ENCODE measurements at regions not wholly inside any gene's neighbourhood (a gene's known extent, or its start where the extent isn't known, plus 50 kb on each side); places are given as distances from the start of the nearest gene placed in this dataset.
A peak's percentile ranks its signal among the peaks of the same experiment; 100 is the strongest.

DNA sequence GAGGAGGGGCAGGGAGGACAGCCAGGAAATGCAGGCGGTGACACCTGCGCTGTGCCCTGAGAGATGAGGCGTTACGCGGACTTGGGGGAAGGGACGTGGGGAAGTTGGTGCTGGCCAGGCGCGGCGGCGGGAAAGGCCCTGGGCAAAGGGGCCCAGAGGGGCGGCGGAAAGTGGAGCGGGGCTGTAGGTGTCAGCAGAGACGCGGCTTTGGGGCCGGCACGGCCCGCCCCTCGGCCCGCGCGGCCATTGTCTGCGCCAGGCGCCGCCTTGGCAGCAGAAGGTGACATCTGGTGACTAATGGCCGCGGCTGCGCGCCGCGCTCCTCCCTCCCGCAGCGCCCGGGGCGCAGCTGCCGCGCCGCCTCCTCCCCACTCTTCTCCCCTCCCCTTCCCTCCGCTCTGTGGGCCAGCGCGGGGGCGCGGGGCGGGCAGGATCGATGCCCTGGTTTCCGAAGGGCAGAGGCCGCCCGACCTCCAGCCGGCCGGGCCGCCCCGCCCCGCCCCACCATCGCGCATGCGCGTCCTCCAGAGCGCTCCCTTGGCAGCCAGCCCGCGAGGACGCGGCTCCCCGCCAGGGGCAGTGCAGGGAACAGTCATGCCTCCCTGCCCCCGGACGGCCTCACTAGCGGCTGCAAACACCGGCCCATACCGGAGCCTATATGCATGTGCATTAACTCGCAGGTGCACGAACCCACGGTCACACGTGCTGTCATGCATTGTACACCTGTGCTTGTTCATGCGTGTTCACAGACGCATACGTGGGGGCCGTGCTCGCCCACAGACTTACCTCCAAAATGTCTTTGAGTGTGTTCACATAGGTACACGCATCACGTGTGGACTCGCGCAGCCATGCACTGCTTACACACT lies 269.6 kb downstream of the RPS24 start:
- H3K36me3 ChIP-seq: no peaks in the 10 kb centered on the region
- TF ChIP-seq, protein P1, sequence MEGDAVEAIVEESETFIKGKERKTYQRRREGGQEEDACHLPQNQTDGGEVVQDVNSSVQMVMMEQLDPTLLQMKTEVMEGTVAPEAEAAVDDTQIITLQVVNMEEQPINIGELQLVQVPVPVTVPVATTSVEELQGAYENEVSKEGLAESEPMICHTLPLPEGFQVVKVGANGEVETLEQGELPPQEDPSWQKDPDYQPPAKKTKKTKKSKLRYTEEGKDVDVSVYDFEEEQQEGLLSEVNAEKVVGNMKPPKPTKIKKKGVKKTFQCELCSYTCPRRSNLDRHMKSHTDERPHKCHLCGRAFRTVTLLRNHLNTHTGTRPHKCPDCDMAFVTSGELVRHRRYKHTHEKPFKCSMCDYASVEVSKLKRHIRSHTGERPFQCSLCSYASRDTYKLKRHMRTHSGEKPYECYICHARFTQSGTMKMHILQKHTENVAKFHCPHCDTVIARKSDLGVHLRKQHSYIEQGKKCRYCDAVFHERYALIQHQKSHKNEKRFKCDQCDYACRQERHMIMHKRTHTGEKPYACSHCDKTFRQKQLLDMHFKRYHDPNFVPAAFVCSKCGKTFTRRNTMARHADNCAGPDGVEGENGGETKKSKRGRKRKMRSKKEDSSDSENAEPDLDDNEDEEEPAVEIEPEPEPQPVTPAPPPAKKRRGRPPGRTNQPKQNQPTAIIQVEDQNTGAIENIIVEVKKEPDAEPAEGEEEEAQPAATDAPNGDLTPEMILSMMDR (IDR thresholded peaks at IDR 0.05): peak; percentile 66
- DNase-seq (ENCODE audit: low spot score): peak; percentile 73
- peak overlapping the region; percentile 78 for H3K4me3 ChIP-seq
- no peaks in the 10 kb centered on the region for H3K27me3 ChIP-seq (replicated peaks; ENCODE audit: insufficient read depth)
- peak; percentile 80 for ATAC-seq (ENCODE audit: insufficient number of reproducible peaks, low FRiP score, low read depth)
- peaks cover 6 to 24% of the 10 kb centered on the region in 2 donors for H3K4me1 ChIP-seq (ENCODE audit: control insufficient read depth in 1 of 2, low read depth in 2 of 2)
- H3K27ac ChIP-seq: peak overlapping the region; percentile 57 to 73
- no peaks in the 10 kb centered on the region for H3K9me3 ChIP-seq

DNA sequence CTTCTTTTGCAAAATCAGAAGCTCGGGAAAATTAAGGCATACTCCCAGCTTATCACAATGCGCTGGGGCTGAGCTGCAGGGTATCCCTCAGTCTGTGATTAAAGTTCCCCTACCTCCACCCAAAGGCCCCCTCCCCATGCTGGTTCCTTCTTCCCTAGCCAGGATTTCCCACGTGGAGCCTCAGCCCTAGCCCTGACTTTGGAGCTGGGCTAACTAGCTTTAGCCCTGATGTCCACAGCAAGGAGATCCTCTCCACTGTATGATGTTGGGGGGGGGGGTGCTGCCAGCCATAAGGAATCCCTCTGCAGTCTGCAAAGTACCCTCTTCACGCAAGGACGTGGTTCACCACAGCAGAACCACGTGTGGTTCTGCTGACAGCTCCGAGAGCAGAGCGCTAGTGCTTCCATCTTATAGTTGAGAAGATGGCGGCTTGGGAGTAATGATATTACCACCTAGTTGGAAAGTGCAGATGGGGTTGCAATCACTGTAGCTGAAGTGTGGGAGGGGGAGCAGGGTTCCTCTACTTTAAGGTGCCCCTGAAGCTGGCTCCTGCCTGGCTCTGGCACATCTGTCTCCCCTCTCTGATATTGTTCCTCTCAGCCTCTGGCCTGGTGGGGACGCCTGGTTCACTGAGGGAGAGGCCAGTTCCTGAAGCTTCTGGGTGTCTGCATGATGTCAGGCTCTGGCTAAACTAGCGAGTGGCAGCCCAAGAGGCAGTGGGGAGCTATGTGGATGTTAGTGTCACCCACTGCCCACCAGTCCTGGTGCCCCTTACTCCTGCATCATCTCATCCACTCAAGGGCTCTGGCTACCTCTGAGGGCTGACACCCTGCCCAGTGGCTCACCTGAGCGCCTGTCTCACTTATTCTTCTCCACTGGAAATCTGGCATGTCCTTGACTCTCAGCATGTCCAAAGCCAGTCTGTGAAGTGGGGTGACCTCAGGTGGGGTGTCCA lies 270.7 kb downstream of the RPS24 start:
- no peak for ATAC-seq (ENCODE audit: insufficient number of reproducible peaks, low FRiP score, low read depth)
- Histone ChIP-seq H3K36me3 (no peaks in the 10 kb centered on the region), H3K27me3 (replicated peaks; ENCODE audit: insufficient read depth) (no peaks in the 10 kb centered on the region), H3K4me1 (ENCODE audit: control insufficient read depth in 1 of 2, low read depth in 2 of 2) (peaks cover 6 to 23% of the 10 kb centered on the region in 2 donors), H3K4me3 (no peak overlapping the region), H3K27ac (no peak overlapping the region), H3K9me3 (no peaks in the 10 kb centered on the region)
- no peak for DNase-seq (ENCODE audit: low spot score)
- TF ChIP-seq, protein P1 (IDR thresholded peaks at IDR 0.05): no peak

DNA sequence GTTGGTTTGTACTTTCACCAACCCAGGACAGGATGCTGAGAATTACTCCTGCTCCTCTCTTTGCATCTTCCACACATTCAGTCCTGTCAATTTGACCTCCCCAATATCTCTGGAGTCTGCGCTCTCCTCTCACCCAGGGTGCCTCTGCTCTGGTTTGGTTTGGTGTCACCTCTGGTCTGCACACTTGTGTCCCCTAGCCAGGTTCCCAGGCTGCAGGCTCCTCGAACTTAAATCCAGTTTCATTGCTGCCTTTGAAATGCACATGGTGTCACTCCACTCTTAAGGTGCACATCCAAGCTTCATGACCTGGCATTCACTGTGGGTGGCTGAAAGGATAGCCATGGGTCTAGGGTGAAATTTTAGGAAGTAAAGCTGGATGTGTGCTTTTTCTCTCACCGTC lies 271.6 kb downstream of the RPS24 start:
- no peaks in the 10 kb centered on the region for H3K36me3 ChIP-seq
- DNase-seq (ENCODE audit: low spot score): no peak
- no peak for ATAC-seq (ENCODE audit: insufficient number of reproducible peaks, low FRiP score, low read depth)

DNA sequence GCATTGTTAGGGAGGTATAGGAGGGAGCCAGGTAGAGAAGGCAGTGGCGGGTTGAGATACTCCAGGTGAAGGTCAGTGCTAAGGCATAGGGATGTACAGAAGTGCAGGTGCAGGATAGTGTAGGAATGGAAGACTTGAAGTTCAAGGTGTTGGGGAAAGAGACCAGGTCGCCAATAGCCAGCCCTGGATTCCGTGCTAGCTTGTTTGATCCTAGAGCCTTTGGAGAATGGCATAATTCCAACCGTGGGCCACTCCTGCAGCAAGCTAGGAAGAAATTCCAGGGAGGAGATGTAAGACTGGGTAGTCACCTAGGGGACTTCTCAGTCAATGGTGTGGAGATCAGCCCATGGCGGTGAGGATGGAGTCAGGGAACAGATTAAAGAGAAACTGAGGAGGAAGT lies 272.7 kb downstream of the RPS24 start:
- no peaks in the 10 kb centered on the region for H3K36me3 ChIP-seq
- H3K4me1 ChIP-seq (ENCODE audit: control insufficient read depth in 1 of 2, low read depth in 2 of 2): peaks cover 6 to 17% of the 10 kb centered on the region in 2 donors
- no peaks in the 10 kb centered on the region for H3K9me3 ChIP-seq
- H3K27me3 ChIP-seq (replicated peaks; ENCODE audit: insufficient read depth): no peaks in the 10 kb centered on the region
- H3K27ac ChIP-seq: no peak overlapping the region
- H3K4me3 ChIP-seq: no peak overlapping the region
- DNase-seq (ENCODE audit: low spot score) (no peak), ATAC-seq (ENCODE audit: insufficient number of reproducible peaks, low FRiP score, low read depth) (no peak)
- TF ChIP-seq, protein P1 (IDR thresholded peaks at IDR 0.05): no peak

More for the DNA sequence above, 271.6 kb downstream of the RPS24 start:
- Histone ChIP-seq H3K9me3 (no peaks in the 10 kb centered on the region), H3K27me3 (replicated peaks; ENCODE audit: insufficient read depth) (no peaks in the 10 kb centered on the region), H3K27ac (no peak overlapping the region), H3K4me1 (ENCODE audit: control insufficient read depth in 1 of 2, low read depth in 2 of 2) (peaks cover 6 to 17% of the 10 kb centered on the region in 2 donors), H3K4me3 (no peak overlapping the region)
- TF ChIP-seq, protein P1 (IDR thresholded peaks at IDR 0.05): no peak

DNA sequence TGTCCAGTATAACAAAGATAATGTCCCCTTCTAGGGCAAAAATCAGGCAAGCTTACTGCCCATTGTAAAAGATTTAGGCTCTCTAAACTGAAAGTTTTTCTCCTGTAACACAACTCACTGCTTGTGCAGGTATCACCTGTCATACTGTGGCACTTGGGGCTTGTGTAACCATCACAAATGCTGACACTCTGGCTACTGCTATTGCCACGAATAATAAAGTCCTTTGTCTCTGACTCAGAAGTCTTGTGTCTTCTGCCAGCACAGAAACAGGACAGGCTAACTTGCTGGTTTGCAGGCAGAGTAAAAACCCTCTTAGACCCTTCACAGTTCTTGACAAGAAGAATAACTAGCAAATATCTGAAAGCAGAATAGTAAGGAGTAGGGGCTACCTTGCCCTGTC lies 273.9 kb downstream of the RPS24 start:
- Histone ChIP-seq H3K4me1 (ENCODE audit: control insufficient read depth in 1 of 2, low read depth in 2 of 2) (peaks cover 3 to 10% of the 10 kb centered on the region in 2 donors), H3K27me3 (replicated peaks; ENCODE audit: insufficient read depth) (no peaks in the 10 kb centered on the region), H3K36me3 (no peaks in the 10 kb centered on the region), H3K9me3 (no peaks in the 10 kb centered on the region), H3K4me3 (no peak overlapping the region), H3K27ac (no peak overlapping the region)
- ATAC-seq (ENCODE audit: insufficient number of reproducible peaks, low FRiP score, low read depth): no peak
- DNase-seq (ENCODE audit: low spot score): no peak
- TF ChIP-seq, protein P1 (IDR thresholded peaks at IDR 0.05): no peak

Measured in thoracic aorta (tissue), 2 donors.